Hindlimb muscle (tissue), 1 donor: ENCODE measurements at regions not wholly inside any gene's neighbourhood (a gene's known extent, or its start where the extent isn't known, plus 50 kb on each side); places are given as distances from the start of the nearest gene placed in this dataset.
"Not testable (repeated sequence)": the region's sequence is repeated elsewhere in the genome, so short reads cannot be mapped to it uniquely, and the experiment has no call there.

ENCODE experiments used
- DNase-seq: peaks from one replicate; pipeline ENCODE4 v3.0.0-alpha.2; 2013

- not testable (repeated sequence) for DNase-seq
These were observed 180.9 kb downstream of the CEP170 start for GRCh38 chr1:243074224-243074623.

- DNase-seq: not testable (repeated sequence)
These were observed 188.0 kb downstream of the CEP170 start for GRCh38 chr1:243067056-243067455.

GRCh38 chr1:243061965-243062364 lies 193.1 kb downstream of the CEP170 start:
- not testable (repeated sequence) for DNase-seq

GRCh38 chr1:243055510-243055909 lies 199.6 kb downstream of the CEP170 start:
- DNase-seq: not testable (repeated sequence)

- not testable (repeated sequence) for DNase-seq
These were observed 200.0 kb downstream of the CEP170 start for GRCh38 chr1:243055091-243055490.

- DNase-seq: not testable (repeated sequence)
These were observed 200.4 kb downstream of the CEP170 start for GRCh38 chr1:243054681-243055080.

GRCh38 chr1:243053048-243053447 lies 202.0 kb downstream of the CEP170 start:
- not testable (repeated sequence) for DNase-seq

GRCh38 chr1:243050613-243051012 lies 204.5 kb downstream of the CEP170 start:
- not testable (repeated sequence) for DNase-seq

- DNase-seq: not testable (repeated sequence)
These were observed 205.4 kb downstream of the CEP170 start for GRCh38 chr1:243049716-243050115.

- DNase-seq: not testable (repeated sequence)
These were observed 233.7 kb downstream of the CEP170 start for GRCh38 chr1:243021365-243021764.

- not testable (repeated sequence) for DNase-seq
These were observed 235.9 kb downstream of the CEP170 start for GRCh38 chr1:243019030-243019635.

- not testable (repeated sequence) for DNase-seq
These were observed 244.4 kb downstream of the CEP170 start for GRCh38 chr1:243010719-243011118.

- not testable (repeated sequence) for DNase-seq
These were observed 254.1 kb downstream of the CEP170 start for GRCh38 chr1:243001003-243001402.

- not testable (repeated sequence) for DNase-seq
These were observed 262.3 kb downstream of the CEP170 start for GRCh38 chr1:242992776-242993175.

GRCh38 chr1:242985096-242985495 lies 270.0 kb downstream of the CEP170 start:
- DNase-seq: not testable (repeated sequence)

GRCh38 chr1:242973341-242973740 lies 281.7 kb downstream of the CEP170 start:
- DNase-seq: not testable (repeated sequence)

GRCh38 chr1:242966892-242967291 lies 288.2 kb downstream of the CEP170 start:
- DNase-seq: no peak

- DNase-seq: not testable (repeated sequence)
These were observed 295.7 kb downstream of the CEP170 start for GRCh38 chr1:242959397-242959796.

- not testable (repeated sequence) for DNase-seq
These were observed 300.1 kb downstream of the CEP170 start for GRCh38 chr1:242954945-242955344.

- no peak for DNase-seq
These were observed 308.9 kb downstream of the CEP170 start for GRCh38 chr1:242946206-242946605.

- DNase-seq: not testable (repeated sequence)
These were observed 318.4 kb downstream of the CEP170 start for GRCh38 chr1:242936725-242937124.

- DNase-seq: peak; percentile 33
These were observed 330.4 kb downstream of the CEP170 start for GRCh38 chr1:242924717-242925116.

GRCh38 chr1:242923603-242924002 lies 331.5 kb downstream of the CEP170 start:
- not testable (repeated sequence) for DNase-seq

- DNase-seq: not testable (repeated sequence)
These were observed 340.4 kb downstream of the CEP170 start for GRCh38 chr1:242914729-242915128.

GRCh38 chr1:242912855-242913254 lies 342.2 kb downstream of the CEP170 start:
- DNase-seq: not testable (repeated sequence)
